GM18861 (cell line): ENCODE measurements at regions not wholly inside any gene's neighbourhood (a gene's known extent, or its start where the extent isn't known, plus 50 kb on each side); places are given as distances from the start of the nearest gene placed in this dataset.

Experiments
- ATAC-seq: cut with Tn5 transposase; IDR thresholded peaks from one replicate; pipeline ENCODE4 v1.9.1; 2021; ENCODE audit not compliant: unreplicated experiment

GRCh38 chr5:30856242-30856641, 337.2 kb upstream of the CDH6 start:
- no peak for ATAC-seq

GRCh38 chr5:30853158-30853557, 340.3 kb upstream of the CDH6 start:
- ATAC-seq: no peak

GRCh38 chr5:30850866-30851265, 342.6 kb upstream of the CDH6 start:
- ATAC-seq: no peak

- no peak for ATAC-seq
Measured at GRCh38 chr5:30849931-30850710, 343.4 kb upstream of the CDH6 start.

GRCh38 chr5:30846171-30846570, 347.3 kb upstream of the CDH6 start:
- no peak for ATAC-seq

GRCh38 chr5:30845194-30845593, 348.3 kb upstream of the CDH6 start:
- no peak for ATAC-seq

GRCh38 chr5:30843541-30843940, 349.9 kb upstream of the CDH6 start:
- ATAC-seq: no peak

GRCh38 chr5:30839956-30840355, 353.5 kb upstream of the CDH6 start:
- ATAC-seq: no peak

- peak; percentile 43 for ATAC-seq
Measured at GRCh38 chr5:30838936-30839496, 354.5 kb upstream of the CDH6 start.

- no peak for ATAC-seq
Measured at GRCh38 chr5:30832519-30832918, 361.0 kb upstream of the CDH6 start.

- no peak for ATAC-seq
Measured at GRCh38 chr5:30831605-30832004, 361.9 kb upstream of the CDH6 start.

- ATAC-seq: no peak
Measured at GRCh38 chr5:30831123-30831522, 362.4 kb upstream of the CDH6 start.

GRCh38 chr5:30811298-30811697, 382.2 kb upstream of the CDH6 start:
- no peak for ATAC-seq

GRCh38 chr5:30809933-30810332, 383.6 kb upstream of the CDH6 start:
- ATAC-seq: no peak

- no peak for ATAC-seq
Measured at GRCh38 chr5:30808996-30809395, 384.5 kb upstream of the CDH6 start.

- ATAC-seq: no peak
Measured at GRCh38 chr5:30804739-30805505, 388.6 kb upstream of the CDH6 start.

GRCh38 chr5:30802961-30803705, 390.4 kb upstream of the CDH6 start:
- ATAC-seq: no peak

GRCh38 chr5:30781643-30782042, 411.8 kb upstream of the CDH6 start:
- ATAC-seq: no peak

GRCh38 chr5:30768056-30768690, 425.3 kb upstream of the CDH6 start:
- ATAC-seq: no peak

GRCh38 chr5:30765706-30766105, 427.8 kb upstream of the CDH6 start:
- ATAC-seq: no peak

- no peak for ATAC-seq
Measured at GRCh38 chr5:30765227-30765626, 428.3 kb upstream of the CDH6 start.
